A549 (cell line): ENCODE measurements at regions not wholly inside any gene's neighbourhood (a gene's known extent, or its start where the extent isn't known, plus 50 kb on each side); places are given as distances from the start of the nearest gene placed in this dataset.

Experiments used
- ATAC-seq, 2 experiments: fragments of 200-7000 bp in 1 of 2; fragments of >200 bp in 1 of 2; cut with Nextera tagmentation in 1 of 2; cut with Tn5 transposase in 1 of 2; 3 replicates each; pipeline versions ENCODE4 v1.8.0 to v1.9.1; 2018 to 2020; ENCODE audit warnings: mild to moderate bottlenecking in 1 of 2, moderate library complexity in 1 of 2
- CTCF ChIA-PET: fragments of 300-600 bp; sonication (Branson Sonifier 250); formaldehyde crosslinking; extraction: SDS; loops from one replicate; lab custom pipeline; 2021; ENCODE audit warnings: antibody characterized with exemption, inconsistent platforms; lab: Yijun Ruan, JAX
- POLR2A ChIA-PET: fragments of 350-600 bp; formaldehyde crosslinking; extraction: SDS; loops from one replicate; lab custom pipeline; 2021; ENCODE audit warnings: antibody characterized with exemption, inconsistent platforms; lab: Yijun Ruan, JAX
- DNase-seq, 2 experiments: peaks; one replicate each; pipeline versions ENCODE4 v3.0.0 to v3.0.0-alpha.2; 2011 to 2016; ENCODE audit warnings: low read depth in 1 of 2, low spot score in 1 of 2
- FAIRE-seq: peaks from 2 replicates; lab custom pipeline; 2011; peaks lifted over from hg19 to GRCh38; lab: Jason Lieb, UNC
- H3K27ac ChIP-seq, 2 experiments: fragments of >200 bp; sonication (Bioruptor Twin); formaldehyde crosslinking; 3 replicates each; pipeline ENCODE4 v1.5.1; 2016 to 2017
- H3K4me1 ChIP-seq: fragments of >200 bp; sonication (Bioruptor Twin); formaldehyde crosslinking; 3 replicates; pipeline ENCODE4 v1.6.1; 2016
- H3K4me2 ChIP-seq: fragments of >200 bp; sonication (Bioruptor Twin); formaldehyde crosslinking; 3 replicates; pipeline ENCODE4 v1.6.1; 2016
- H3K4me3 ChIP-seq: fragments of >200 bp; sonication (Bioruptor Twin); formaldehyde crosslinking; 3 replicates; pipeline ENCODE4 v1.5.1; 2016
- H3K9me3 ChIP-seq: fragments of >200 bp; sonication (Bioruptor Twin); formaldehyde crosslinking; 3 replicates; pipeline ENCODE4 v1.6.1; 2016
- BCL3 ChIP-seq: fragments of >200 bp; sonication (Bioruptor Twin); formaldehyde crosslinking; IDR thresholded peaks from 3 replicates; pipeline ENCODE4 v1.6.1; 2016
- BHLHE40 ChIP-seq: IDR thresholded peaks from 2 replicates; pipeline ENCODE4 v1.6.1; 2012; ENCODE audit warnings: low read depth, low read length, inconsistent platforms
- CBX2 ChIP-seq: fragments of 200-600 bp; sonication (generic); IDR thresholded peaks from 2 replicates; pipeline ENCODE4 v1.6.1; 2016; ENCODE audit warnings: low read depth, mild to moderate bottlenecking, borderline replicate concordance
- CHD2 ChIP-seq: fragments of 150-350 bp; IDR thresholded peaks from 2 replicates; pipeline ENCODE4 v1.6.1; 2014; ENCODE audit warnings: low read length; ENCODE audit not compliant: partially characterized antibody
- FOSB ChIP-seq: fragments of 250-450 bp; sonication (Bioruptor Pico); IDR thresholded peaks from 2 replicates; pipeline ENCODE4 v1.5.0; 2020; ENCODE audit warnings: mild to moderate bottlenecking, moderate library complexity
- GATA3 ChIP-seq: IDR thresholded peaks from 2 replicates; pipeline ENCODE4 v1.6.1; 2012; ENCODE audit warnings: borderline replicate concordance
- HDAC2 ChIP-seq: fragments of 200-600 bp; sonication (generic); IDR thresholded peaks from 2 replicates; pipeline ENCODE4 v1.6.1; 2016
- HEYL ChIP-seq: fragments of 250-450 bp; sonication (Bioruptor Pico); IDR thresholded peaks from 2 replicates; pipeline ENCODE4 v1.8.0; 2021; ENCODE audit warnings: mild to moderate bottlenecking, moderate library complexity
- HMGXB4 ChIP-seq: fragments of 250-450 bp; sonication (Bioruptor Pico); IDR thresholded peaks from 2 replicates; pipeline ENCODE4 v1.5.0; 2021; ENCODE audit warnings: mild to moderate bottlenecking, moderate library complexity, borderline replicate concordance
- HOXB13 ChIP-seq: fragments of 250-450 bp; sonication (Bioruptor Pico); IDR thresholded peaks from 2 replicates; pipeline ENCODE4 v1.5.0; 2020; ENCODE audit warnings: low read depth, mild to moderate bottlenecking, moderate library complexity
- JUN ChIP-seq, 2 experiments: fragments of >200 bp; sonication (Bioruptor Twin); formaldehyde crosslinking; IDR thresholded peaks; 2 replicates in 1 of 2; 3 replicates in 1 of 2; pipeline ENCODE4 v1.6.1; 2016 to 2017
- JUNB ChIP-seq: fragments of >200 bp; sonication (Bioruptor Twin); formaldehyde crosslinking; IDR thresholded peaks from 2 replicates; pipeline ENCODE4 v1.6.1; 2016
- MAX ChIP-seq: IDR thresholded peaks from 2 replicates; pipeline ENCODE4 v1.6.1; 2012
- NFE2L2 ChIP-seq: fragments of 150-350 bp; conservative IDR thresholded peaks from 2 replicates; pipeline ENCODE4 v1.6.1; 2014; ENCODE audit warnings: low read length
- NPAS2 ChIP-seq: fragments of 250-450 bp; sonication (Bioruptor Pico); IDR thresholded peaks from 2 replicates; pipeline ENCODE4 v1.8.0; 2022; ENCODE audit warnings: mild to moderate bottlenecking, moderate library complexity, borderline replicate concordance
- PHF8 ChIP-seq: fragments of 200-600 bp; sonication (generic); IDR thresholded peaks from 2 replicates; pipeline ENCODE4 v1.6.1; 2016; ENCODE audit warnings: low read depth, mild to moderate bottlenecking, antibody characterized with exemption, moderate library complexity, borderline replicate concordance
- POLR2A ChIP-seq: IDR thresholded peaks from 2 replicates; pipeline ENCODE4 v1.6.1; 2012; ENCODE audit warnings: mild to moderate bottlenecking, low read length
- POLR2AphosphoS2 ChIP-seq: conservative IDR thresholded peaks from 2 replicates; pipeline ENCODE4 v1.6.1; 2012; ENCODE audit warnings: low read length, improper control_type of control experiment, inconsistent platforms
- RARB ChIP-seq: fragments of 250-450 bp; sonication (Bioruptor Pico); IDR thresholded peaks from 2 replicates; pipeline ENCODE4 v1.8.0; 2021; ENCODE audit warnings: mild to moderate bottlenecking, moderate library complexity
- REST ChIP-seq: fragments of 200-600 bp; sonication (generic); IDR thresholded peaks from 2 replicates; pipeline ENCODE4 v1.6.1; 2016; ENCODE audit warnings: antibody characterized with exemption, mild to moderate bottlenecking, moderate library complexity
- RFX5 ChIP-seq: fragments of 450-650 bp; IDR thresholded peaks from 2 replicates; pipeline ENCODE4 v1.7.1; 2014; ENCODE audit warnings: antibody characterized with exemption, mild to moderate bottlenecking, moderate library complexity
- SMC3 ChIP-seq: fragments of >200 bp; sonication (Bioruptor Twin); formaldehyde crosslinking; IDR thresholded peaks from 3 replicates; pipeline ENCODE4 v1.6.1; 2018; ENCODE audit warnings: inconsistent platforms
- TFCP2L1 ChIP-seq: fragments of 250-450 bp; sonication (Bioruptor Pico); IDR thresholded peaks from 2 replicates; pipeline ENCODE4 v1.5.0; 2021; ENCODE audit warnings: mild to moderate bottlenecking
- ZC3H11A ChIP-seq: fragments of 450-650 bp; IDR thresholded peaks from 2 replicates; pipeline ENCODE4 v1.6.1; 2014; ENCODE audit warnings: antibody characterized with exemption, mild to moderate bottlenecking
- ZNF302 ChIP-seq: fragments of 250-450 bp; sonication (Bioruptor Pico); IDR thresholded peaks from 2 replicates; pipeline ENCODE4 v1.9.0; 2021; ENCODE audit warnings: inconsistent platforms, mild to moderate bottlenecking, moderate library complexity
- WGBS: methylation state at CpG from one replicate; pipeline ENCODE4 v1.1.6; 2017; ENCODE audit errors: missing lambda C conversion rate; 5-methylcytosine and 5-hydroxymethylcytosine counted together
- TF ChIP-seq, protein P1 (sequence below): IDR thresholded peaks from 2 replicates; pipeline ENCODE4 v1.6.1; 2012
- TF ChIP-seq, protein P2 (sequence below): IDR thresholded peaks from 2 replicates; pipeline ENCODE4 v1.6.1; 2012; ENCODE audit warnings: low read depth, borderline replicate concordance

DNA sequence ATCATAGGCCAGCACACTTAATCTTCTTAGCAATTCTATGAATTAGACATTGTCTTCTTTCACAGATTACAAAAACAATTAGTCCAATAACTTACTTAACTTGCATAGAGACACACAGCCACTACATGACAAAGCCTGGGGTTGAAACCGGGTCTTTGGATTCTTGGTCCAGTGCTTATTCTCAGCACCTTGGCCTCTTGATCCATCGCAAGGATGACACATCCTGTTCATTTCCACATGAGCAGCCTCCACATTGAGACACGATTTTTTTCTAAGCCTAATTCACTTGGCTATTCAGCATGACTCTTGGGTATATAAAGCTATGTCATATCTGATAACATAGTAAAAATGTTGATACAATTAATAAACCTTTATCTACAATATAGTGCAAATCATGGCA is 221.0 kb upstream of the FOXD3 start:
- Histone ChIP-seq H3K4me3 (no peak overlapping the region), H3K4me2 (no peak overlapping the region), H3K9me3 (no peaks in the 10 kb centered on the region), H3K27ac (no peak overlapping the region), H3K4me1 (no peaks in the 10 kb centered on the region)
- TF ChIP-seq ZNF302 = no peak
- no peak for TF ChIP-seq NFE2L2
- no peak for TF ChIP-seq POLR2AphosphoS2
- TF ChIP-seq PHF8 = no peak
- no peak for TF ChIP-seq CHD2
- TF ChIP-seq POLR2A = no peak
- no peak for TF ChIP-seq GATA3
- TF ChIP-seq HEYL (CRISPR knock-in tag) = no peak
- no peak for TF ChIP-seq ZC3H11A
- TF ChIP-seq, protein P1, sequence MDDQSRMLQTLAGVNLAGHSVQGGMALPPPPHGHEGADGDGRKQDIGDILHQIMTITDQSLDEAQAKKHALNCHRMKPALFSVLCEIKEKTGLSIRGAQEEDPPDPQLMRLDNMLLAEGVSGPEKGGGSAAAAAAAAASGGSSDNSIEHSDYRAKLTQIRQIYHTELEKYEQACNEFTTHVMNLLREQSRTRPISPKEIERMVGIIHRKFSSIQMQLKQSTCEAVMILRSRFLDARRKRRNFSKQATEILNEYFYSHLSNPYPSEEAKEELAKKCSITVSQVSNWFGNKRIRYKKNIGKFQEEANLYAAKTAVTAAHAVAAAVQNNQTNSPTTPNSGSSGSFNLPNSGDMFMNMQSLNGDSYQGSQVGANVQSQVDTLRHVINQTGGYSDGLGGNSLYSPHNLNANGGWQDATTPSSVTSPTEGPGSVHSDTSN = no peak
- no peak for TF ChIP-seq HMGXB4 (CRISPR knock-in tag)
- no peak for TF ChIP-seq REST
- no peak for TF ChIP-seq RARB (CRISPR knock-in tag)
- TF ChIP-seq BCL3 = no peak
- TF ChIP-seq, protein P2, sequence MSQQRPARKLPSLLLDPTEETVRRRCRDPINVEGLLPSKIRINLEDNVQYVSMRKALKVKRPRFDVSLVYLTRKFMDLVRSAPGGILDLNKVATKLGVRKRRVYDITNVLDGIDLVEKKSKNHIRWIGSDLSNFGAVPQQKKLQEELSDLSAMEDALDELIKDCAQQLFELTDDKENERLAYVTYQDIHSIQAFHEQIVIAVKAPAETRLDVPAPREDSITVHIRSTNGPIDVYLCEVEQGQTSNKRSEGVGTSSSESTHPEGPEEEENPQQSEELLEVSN = no peak
- TF ChIP-seq TFCP2L1 (CRISPR knock-in tag) = no peak
- TF ChIP-seq CBX2 = no peak
- no peak for FAIRE-seq
- CTCF ChIA-PET = no interaction called here
- 0% methylated on average over 3 of the region's 3 CpGs for WGBS
- no peak for DNase-seq
- no peak for ATAC-seq
- POLR2A ChIA-PET = no interaction called here

GRCh38 chr1:63103682-63104081 is 218.7 kb upstream of the FOXD3 start:
- ChIA-PET CTCF (no interaction called here), POLR2A (no interaction called here)
- no peaks in the 10 kb centered on the region for H3K4me1 ChIP-seq
- H3K4me2 ChIP-seq = no peak overlapping the region
- no peaks in the 10 kb centered on the region for H3K9me3 ChIP-seq
- no peak overlapping the region for H3K4me3 ChIP-seq
- H3K27ac ChIP-seq = no peak overlapping the region
- WGBS = 9% methylated on average over 1 of the region's 1 CpG
- DNase-seq = no peak
- ATAC-seq = no peak
- TF ChIP-seq BHLHE40 (no peak), CHD2 (no peak), NPAS2 (no peak), FOSB (CRISPR knock-in tag) (no peak), HEYL (CRISPR knock-in tag) (no peak), RFX5 (no peak), PHF8 (no peak), TFCP2L1 (CRISPR knock-in tag) (no peak), ZC3H11A (no peak), GATA3 (no peak), SMC3 (no peak), JUN (IDR thresholded peaks at IDR 0.05) (no peak), HOXB13 (CRISPR knock-in tag) (no peak), JUNB (no peak), MAX (no peak), HDAC2 (no peak)
- TF ChIP-seq, protein P1 = no peak
- TF ChIP-seq, all 56 proteins: peak for 0
- no peak for FAIRE-seq
